ENCODE measurements at regions not wholly inside any gene's neighbourhood (a gene's known extent, or its start where the extent isn't known, plus 50 kb on each side); places are given as distances from the start of the nearest gene placed in this dataset.

- TF ChIP-seq, protein P1, sequence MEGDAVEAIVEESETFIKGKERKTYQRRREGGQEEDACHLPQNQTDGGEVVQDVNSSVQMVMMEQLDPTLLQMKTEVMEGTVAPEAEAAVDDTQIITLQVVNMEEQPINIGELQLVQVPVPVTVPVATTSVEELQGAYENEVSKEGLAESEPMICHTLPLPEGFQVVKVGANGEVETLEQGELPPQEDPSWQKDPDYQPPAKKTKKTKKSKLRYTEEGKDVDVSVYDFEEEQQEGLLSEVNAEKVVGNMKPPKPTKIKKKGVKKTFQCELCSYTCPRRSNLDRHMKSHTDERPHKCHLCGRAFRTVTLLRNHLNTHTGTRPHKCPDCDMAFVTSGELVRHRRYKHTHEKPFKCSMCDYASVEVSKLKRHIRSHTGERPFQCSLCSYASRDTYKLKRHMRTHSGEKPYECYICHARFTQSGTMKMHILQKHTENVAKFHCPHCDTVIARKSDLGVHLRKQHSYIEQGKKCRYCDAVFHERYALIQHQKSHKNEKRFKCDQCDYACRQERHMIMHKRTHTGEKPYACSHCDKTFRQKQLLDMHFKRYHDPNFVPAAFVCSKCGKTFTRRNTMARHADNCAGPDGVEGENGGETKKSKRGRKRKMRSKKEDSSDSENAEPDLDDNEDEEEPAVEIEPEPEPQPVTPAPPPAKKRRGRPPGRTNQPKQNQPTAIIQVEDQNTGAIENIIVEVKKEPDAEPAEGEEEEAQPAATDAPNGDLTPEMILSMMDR (IDR thresholded peaks at IDR 0.05 in 8 of 11, conservative IDR thresholded peaks at IDR 0.05 in 3 of 11): no peak
- no peak for TF ChIP-seq POLR2AphosphoS5 (IDR thresholded peaks at IDR 0.05)
- TF ChIP-seq POLR2A (IDR thresholded peaks at IDR 0.05): no peak
Observed at GRCh38 chr13:108419768-108420167, 150.2 kb downstream of the TNFSF13B start.

Data from spleen (tissue), 7 donors.